ENCODE measurements at regions not wholly inside any gene's neighbourhood (a gene's known extent, or its start where the extent isn't known, plus 50 kb on each side); places are given as distances from the start of the nearest gene placed in this dataset.

- no peak overlapping the region for H3K27ac ChIP-seq (ENCODE audit: poor library complexity, severe bottlenecking)
- H3K36me3 ChIP-seq (ENCODE audit: low read depth) = no peaks in the 10 kb centered on the region
- H3K27me3 ChIP-seq (ENCODE audit: insufficient read depth, poor library complexity, severe bottlenecking) = no peaks in the 10 kb centered on the region
- no peak overlapping the region for H3K4me3 ChIP-seq (ENCODE audit: severe bottlenecking)
- no peaks in the 10 kb centered on the region for H3K9me3 ChIP-seq (ENCODE audit: severe bottlenecking)
- no peak for ATAC-seq (ENCODE audit: low read depth)
- no peaks in the 10 kb centered on the region for H3K4me1 ChIP-seq (ENCODE audit: insufficient read depth, poor library complexity, severe bottlenecking)
- TF ChIP-seq, protein P1, sequence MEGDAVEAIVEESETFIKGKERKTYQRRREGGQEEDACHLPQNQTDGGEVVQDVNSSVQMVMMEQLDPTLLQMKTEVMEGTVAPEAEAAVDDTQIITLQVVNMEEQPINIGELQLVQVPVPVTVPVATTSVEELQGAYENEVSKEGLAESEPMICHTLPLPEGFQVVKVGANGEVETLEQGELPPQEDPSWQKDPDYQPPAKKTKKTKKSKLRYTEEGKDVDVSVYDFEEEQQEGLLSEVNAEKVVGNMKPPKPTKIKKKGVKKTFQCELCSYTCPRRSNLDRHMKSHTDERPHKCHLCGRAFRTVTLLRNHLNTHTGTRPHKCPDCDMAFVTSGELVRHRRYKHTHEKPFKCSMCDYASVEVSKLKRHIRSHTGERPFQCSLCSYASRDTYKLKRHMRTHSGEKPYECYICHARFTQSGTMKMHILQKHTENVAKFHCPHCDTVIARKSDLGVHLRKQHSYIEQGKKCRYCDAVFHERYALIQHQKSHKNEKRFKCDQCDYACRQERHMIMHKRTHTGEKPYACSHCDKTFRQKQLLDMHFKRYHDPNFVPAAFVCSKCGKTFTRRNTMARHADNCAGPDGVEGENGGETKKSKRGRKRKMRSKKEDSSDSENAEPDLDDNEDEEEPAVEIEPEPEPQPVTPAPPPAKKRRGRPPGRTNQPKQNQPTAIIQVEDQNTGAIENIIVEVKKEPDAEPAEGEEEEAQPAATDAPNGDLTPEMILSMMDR (IDR thresholded peaks at IDR 0.05; ENCODE audit: poor library complexity, severe bottlenecking) = no peak
- DNase-seq (ENCODE audit: low spot score) = no peak
These were observed 292.1 kb downstream of the LMO4 start for GRCh38 chr1:87620807-87621206.

DNA sequence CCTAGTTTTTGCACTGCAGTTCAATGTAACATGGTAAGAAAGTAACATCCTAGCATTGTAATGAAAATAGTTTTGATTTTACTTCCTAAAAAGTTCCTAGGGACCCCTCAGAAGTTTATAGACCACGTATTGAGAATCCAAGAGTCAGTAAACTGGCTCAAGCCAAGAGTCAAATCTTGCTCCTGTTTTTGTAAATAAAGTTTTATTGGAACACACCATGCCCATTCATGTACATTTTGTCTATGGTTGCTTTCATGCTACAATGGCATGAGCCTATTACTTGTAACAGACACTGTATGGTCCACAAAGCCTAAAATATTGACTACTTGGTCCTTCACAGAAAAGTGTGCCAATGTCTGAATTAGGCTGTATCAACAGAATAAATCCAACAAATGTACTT lies 301.0 kb downstream of the LMO4 start:
- TF ChIP-seq, protein P1 (IDR thresholded peaks at IDR 0.05; ENCODE audit: poor library complexity, severe bottlenecking) = no peak
- no peak for ATAC-seq (ENCODE audit: low read depth)
- Histone ChIP-seq H3K4me1 (ENCODE audit: insufficient read depth, poor library complexity, severe bottlenecking) (no peaks in the 10 kb centered on the region), H3K27ac (ENCODE audit: poor library complexity, severe bottlenecking) (no peak overlapping the region), H3K4me3 (ENCODE audit: severe bottlenecking) (no peak overlapping the region), H3K9me3 (ENCODE audit: severe bottlenecking) (no peaks in the 10 kb centered on the region), H3K27me3 (ENCODE audit: insufficient read depth, poor library complexity, severe bottlenecking) (no peaks in the 10 kb centered on the region), H3K36me3 (ENCODE audit: low read depth) (no peaks in the 10 kb centered on the region)
- DNase-seq (ENCODE audit: low spot score) = no peak

- Histone ChIP-seq H3K36me3 (ENCODE audit: low read depth) (no peaks in the 10 kb centered on the region), H3K9me3 (ENCODE audit: severe bottlenecking) (no peaks in the 10 kb centered on the region), H3K27ac (ENCODE audit: poor library complexity, severe bottlenecking) (no peak overlapping the region), H3K27me3 (ENCODE audit: insufficient read depth, poor library complexity, severe bottlenecking) (no peaks in the 10 kb centered on the region), H3K4me1 (ENCODE audit: insufficient read depth, poor library complexity, severe bottlenecking) (no peaks in the 10 kb centered on the region), H3K4me3 (ENCODE audit: severe bottlenecking) (no peak overlapping the region)
- TF ChIP-seq, protein P1 (IDR thresholded peaks at IDR 0.05; ENCODE audit: poor library complexity, severe bottlenecking) = no peak
- no peak for ATAC-seq (ENCODE audit: low read depth)
- no peak for DNase-seq (ENCODE audit: low spot score)
These were observed 303.6 kb downstream of the LMO4 start for GRCh38 chr1:87632232-87632631.

DNA sequence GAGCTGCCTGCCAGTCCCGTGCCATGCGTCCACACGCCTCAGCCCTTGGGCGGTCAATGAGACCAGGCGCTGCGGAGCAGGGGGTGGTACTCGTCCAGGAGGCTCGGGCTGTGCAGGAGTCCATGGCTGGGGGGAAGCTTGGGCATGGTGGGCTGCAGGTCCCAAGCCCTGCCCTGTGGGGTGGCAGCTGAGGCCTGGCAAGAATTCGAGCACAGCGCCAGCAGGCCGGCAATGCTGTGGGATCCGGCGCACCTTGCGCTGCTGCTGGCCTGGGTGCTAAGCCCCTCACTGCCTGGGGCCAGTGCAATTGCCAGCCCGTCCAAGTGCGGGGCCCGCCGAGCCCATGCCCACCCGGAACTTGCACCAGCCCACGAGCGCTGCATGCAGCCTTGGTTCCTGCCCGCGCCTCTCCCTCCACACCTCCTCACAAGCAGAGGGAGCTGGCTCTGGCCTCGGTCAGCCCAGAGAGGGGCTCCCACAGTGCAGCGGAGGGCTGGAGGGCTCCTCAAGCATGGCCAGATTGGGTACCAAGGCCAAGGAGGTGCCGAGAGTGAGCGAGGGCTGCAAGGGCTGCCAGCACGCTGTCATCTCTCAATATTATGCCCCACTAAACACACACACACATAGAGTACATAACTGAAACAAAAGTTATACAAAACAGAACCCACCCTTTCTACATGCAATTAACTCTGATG lies 307.7 kb downstream of the LMO4 start:
- Histone ChIP-seq H3K4me1 (ENCODE audit: insufficient read depth, poor library complexity, severe bottlenecking) (no peaks in the 10 kb centered on the region), H3K9me3 (ENCODE audit: severe bottlenecking) (no peaks in the 10 kb centered on the region), H3K4me3 (ENCODE audit: severe bottlenecking) (no peak overlapping the region), H3K27ac (ENCODE audit: poor library complexity, severe bottlenecking) (no peak overlapping the region), H3K27me3 (ENCODE audit: insufficient read depth, poor library complexity, severe bottlenecking) (no peaks in the 10 kb centered on the region), H3K36me3 (ENCODE audit: low read depth) (no peaks in the 10 kb centered on the region)
- TF ChIP-seq, protein P1 (IDR thresholded peaks at IDR 0.05; ENCODE audit: poor library complexity, severe bottlenecking) = no peak
- DNase-seq (ENCODE audit: low spot score) (no peak), ATAC-seq (ENCODE audit: low read depth) (no peak)

DNA sequence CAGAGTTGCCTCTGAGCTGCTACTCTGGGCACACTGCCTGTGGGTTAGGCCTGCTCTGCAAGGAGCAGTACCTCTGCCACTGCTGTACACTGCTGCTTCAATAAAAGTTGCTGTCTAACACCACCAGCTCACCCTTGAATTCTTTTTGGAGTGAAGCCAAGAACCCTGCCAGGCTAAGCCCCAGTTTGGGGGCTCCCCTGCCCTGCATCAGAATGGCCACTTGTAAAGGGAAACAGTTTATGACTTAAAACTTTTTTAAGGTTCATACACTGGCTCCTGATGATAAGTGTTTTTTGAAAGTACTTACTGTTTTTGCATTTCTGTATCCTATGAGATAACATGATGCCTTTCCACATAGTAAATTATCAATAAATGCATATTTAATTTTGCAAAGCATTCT lies 310.0 kb downstream of the LMO4 start:
- H3K36me3 ChIP-seq (ENCODE audit: low read depth) = no peaks in the 10 kb centered on the region
- no peaks in the 10 kb centered on the region for H3K9me3 ChIP-seq (ENCODE audit: severe bottlenecking)
- no peak overlapping the region for H3K27ac ChIP-seq (ENCODE audit: poor library complexity, severe bottlenecking)
- H3K4me1 ChIP-seq (ENCODE audit: insufficient read depth, poor library complexity, severe bottlenecking) = no peaks in the 10 kb centered on the region
- TF ChIP-seq, protein P1 (IDR thresholded peaks at IDR 0.05; ENCODE audit: poor library complexity, severe bottlenecking) = no peak
- no peak for ATAC-seq (ENCODE audit: low read depth)
- no peak for DNase-seq (ENCODE audit: low spot score)
- no peaks in the 10 kb centered on the region for H3K27me3 ChIP-seq (ENCODE audit: insufficient read depth, poor library complexity, severe bottlenecking)
- H3K4me3 ChIP-seq (ENCODE audit: severe bottlenecking) = no peak overlapping the region

Data from RWPE2 (cell line).